Lung microvascular endothelial cell (primary cell): ENCODE measurements at regions not wholly inside any gene's neighbourhood (a gene's known extent, or its start where the extent isn't known, plus 50 kb on each side); places are given as distances from the start of the nearest gene placed in this dataset.

Experiments used
- DNase-seq, 2 donors: peaks; one replicate each; pipeline versions ENCODE4 v3.0.0 to v3.0.0-alpha.2; 2010; ENCODE audit warnings: low read depth in 2 of 2

DNA sequence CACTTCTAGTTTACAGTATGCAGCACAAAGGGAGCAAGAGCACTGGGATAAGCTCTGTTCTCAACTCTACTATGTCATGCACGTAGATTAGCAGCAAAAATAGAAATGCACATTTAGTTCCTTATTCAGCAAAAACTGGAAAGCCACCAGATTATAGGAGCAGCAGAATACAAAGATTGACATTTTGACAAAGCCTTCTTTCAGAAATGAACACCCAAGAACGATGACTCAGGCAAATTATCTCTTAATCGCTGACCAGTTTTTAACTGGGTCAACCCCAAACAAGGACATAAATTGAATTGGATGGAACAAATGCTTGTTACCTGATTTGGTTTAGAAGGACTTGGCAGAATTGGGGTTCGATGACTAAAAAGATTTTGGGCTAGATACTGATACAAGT is 775.3 kb upstream of the HS3ST1 start:
- DNase-seq: no peak

DNA sequence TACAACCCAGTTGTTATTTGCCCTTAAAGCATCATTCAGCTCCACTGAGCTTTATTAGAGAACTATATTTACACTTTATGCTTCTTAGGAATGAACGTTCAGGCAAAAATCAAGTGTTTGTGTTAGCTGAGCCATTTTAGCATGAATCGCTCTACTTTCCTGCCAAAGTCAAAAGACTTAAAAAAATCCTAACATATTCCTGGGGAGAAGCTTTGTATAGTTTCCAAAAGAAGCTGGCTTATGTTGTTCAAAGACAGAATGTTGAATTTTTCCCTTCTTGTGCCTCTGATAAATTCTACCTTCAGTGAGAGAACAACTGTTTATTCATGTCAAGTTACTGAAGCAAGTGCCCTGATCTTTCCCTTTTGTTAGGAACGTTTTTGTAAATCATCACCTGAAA is 771.5 kb upstream of the HS3ST1 start:
- no peak for DNase-seq

DNA sequence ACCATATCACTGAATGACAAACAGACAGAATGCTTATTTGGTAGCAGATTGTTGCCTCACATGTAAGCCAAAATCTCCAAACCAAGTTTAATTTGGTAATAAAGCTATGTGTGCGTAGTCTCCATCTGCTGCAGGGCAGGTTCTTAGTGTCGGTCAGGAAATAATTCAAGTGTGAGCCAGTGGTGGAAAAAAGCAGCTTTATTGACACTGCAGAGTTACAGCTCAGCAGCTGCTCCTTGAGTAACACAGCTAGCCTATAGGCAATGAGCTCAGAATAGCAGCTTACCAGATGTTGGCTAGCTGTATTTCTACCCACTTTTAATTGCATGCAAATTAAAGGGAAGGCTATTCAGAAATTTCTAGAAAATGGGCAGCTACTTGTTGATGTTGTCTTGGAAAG is 757.8 kb upstream of the HS3ST1 start:
- DNase-seq: no peak

DNA sequence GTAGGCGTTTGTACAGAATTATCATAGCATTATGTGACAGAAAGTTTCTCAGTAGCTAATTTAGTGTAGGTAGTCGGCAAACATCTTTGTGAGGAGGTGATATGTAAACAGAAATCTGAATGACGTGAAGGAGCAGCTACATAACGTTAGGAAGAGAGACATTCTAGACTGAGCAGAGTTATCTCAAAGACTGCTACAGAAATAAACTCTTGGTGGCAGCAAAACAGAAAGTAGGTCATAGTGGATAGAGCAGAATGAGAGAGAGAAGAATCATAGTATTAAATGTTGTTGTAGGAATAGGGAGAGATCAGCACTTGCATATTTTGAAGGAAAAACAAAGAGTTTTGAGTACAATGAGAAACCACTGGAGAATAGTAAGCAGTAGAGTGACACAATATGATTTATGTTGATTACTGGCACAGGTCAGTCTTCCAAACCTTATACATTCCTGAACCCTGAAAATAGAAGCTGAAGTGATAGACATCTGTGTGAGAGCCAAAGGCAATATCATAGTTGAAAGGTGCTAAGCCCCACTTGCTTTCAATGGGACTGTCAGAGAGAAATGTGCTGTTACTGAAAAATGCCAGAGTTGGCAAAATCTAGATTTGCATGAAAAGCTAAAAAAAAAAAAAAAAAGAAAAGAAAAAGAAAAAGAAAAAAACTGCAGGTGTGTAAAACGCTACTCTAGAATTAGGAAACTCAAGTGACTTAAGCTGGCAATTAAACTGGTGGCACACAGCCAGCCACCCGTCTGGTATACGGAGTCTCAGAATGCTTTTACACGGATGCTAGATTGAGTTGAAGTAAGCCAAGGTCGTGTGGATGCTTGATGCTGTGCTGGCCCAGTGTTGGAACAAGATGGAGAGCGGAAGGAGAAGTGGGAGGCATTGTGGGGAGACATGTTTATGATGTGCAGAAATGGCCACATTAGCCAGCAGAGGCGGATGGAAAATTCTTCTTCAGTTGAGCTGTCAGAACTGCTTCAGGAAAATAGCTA is 750.2 kb upstream of the HS3ST1 start:
- DNase-seq: no peak

DNA sequence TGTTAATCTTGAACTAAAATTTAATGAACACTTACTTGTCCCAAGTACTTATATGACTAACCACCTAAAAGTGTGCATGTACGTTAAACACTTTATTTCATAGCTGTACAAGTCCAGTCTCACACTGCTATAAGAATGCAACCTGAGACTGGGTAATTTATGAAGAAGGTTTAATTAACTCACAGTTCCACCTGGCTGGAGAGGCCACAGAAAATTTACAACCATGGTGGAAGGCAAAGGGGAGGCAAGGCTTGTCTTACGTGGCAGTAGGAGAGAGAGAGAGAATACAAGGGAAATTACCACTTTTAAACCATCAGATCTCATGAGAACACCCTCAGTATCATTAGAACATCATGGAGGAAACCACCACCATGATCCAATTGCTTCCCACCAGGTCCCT is 748.7 kb upstream of the HS3ST1 start:
- no peak for DNase-seq

DNA sequence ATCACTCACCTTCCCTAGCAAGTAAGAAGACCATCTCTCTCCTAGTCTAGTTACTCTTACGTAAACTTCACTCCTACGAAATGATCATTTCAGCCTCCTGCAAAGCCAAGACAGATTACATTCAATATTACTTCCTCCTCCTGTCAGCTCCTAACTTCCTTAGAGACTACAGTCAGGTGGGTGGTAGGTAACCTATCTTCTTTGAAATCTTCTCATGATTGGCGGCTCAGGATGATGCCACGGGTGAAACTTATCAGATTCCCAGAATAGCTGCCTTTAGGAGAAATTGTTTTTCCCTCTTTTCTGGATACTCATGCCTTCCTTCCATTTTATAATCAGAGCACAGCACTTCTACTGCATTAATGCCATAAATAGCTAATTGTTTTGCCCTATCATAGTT is 744.8 kb upstream of the HS3ST1 start:
- no peak for DNase-seq

DNA sequence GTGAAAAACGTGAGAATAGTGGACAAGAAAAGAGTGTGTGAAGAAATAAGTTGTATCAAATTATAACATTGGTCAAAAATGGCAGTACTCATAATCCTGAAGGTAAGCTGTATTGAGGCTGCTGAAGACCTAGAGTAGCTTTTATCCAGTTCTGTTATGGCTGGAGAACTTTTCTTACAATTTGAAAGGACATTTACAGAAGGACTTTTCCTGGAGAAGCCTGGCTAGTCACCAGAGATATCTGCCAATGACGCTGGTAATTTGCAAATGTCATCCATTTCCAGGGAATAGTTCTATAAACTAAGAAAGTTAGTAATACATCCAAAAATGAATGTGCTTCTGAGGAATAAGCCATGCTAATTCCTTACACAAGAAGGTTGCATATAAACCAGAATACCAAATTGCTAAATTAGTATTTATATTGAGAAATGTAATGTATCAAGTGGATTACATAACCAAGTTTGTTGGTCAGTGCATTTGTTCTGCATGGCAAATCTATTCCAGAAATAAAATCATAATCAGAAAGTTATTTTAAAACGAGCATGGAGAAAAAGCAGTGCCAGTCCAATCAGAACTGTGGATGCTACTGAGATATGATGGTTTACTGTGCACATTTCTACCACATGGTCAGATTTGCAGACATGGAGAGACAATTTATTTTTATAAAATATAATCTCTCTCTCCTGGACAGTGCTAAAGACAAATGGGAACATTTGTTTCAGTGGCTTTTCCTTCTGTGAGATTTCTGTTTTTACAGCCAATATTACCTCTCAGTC is 743.7 kb upstream of the HS3ST1 start:
- no peak for DNase-seq

DNA sequence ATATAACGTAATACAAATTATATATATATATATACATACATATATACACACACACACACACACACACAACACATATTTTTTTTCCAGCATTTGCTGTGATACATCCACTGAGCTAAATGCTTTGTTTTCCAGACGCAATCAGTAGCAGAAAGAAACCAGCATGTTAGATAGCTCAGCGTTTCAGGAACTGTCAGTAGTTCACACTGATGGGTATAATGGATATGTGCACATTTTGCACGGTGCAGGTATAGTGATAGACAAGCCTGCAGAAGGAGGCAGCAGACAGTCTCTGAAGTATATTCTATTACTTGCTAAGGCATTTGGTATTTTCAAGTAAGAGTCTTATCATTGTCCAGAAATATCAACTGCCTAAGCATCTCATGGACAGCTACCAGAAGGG is 741.6 kb upstream of the HS3ST1 start:
- DNase-seq: no peak

DNA sequence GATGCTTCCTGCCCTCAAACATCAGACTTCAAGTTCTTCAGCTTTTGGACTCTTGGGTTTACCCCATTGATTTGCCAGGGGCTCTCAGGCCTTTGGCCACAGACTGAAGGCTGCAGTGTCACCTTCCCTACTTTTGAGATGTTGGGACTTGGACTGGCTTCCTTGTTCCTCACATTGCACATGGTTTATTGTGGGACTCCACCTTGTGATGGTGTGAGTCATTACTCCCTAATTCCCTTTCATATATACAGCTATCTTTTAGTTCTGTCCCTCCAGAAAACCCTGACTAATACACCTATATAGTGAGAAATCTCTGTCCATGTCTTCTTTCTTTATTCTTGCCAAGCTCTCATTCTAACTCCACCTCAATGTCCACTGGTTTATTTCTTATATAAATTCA is 736.9 kb upstream of the HS3ST1 start:
- no peak for DNase-seq

DNA sequence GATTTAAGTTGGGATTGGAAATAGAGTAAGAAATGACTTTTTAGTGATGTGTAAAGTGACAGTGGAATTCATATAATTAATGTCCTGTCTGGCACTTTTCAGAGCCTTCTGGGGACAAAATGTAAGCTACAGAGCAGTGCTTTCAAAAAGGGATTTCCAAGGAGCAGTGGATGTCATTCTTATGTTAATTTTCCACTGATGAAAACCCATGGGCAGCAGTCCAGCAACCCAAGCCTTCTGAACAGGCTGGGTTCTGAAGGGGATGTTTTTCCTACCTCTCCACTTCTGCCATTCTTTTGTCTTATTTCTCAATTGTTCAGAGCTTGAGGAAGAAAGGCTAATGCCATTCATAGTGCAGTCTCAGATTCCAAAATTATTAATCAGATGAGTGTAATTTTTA is 717.6 kb upstream of the HS3ST1 start:
- DNase-seq: no peak

DNA sequence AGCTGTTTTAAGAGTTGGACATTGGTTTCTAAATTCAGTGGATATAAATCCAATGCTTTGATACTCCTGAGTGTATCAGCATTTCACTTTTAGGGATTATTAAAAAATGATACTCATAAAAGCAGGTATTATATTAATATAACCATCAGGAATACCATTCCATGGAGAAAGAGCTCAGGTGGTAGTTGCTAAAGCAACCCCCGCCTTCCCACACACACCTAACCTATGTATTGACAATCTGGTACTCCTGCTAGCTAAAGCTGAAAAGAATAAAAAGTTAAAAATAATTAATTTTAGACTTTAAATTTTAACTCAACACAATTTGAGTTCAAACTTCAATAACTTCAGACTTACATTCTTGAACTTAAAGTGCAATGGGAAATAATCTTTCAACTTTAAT is 717.1 kb upstream of the HS3ST1 start:
- DNase-seq: no peak

DNA sequence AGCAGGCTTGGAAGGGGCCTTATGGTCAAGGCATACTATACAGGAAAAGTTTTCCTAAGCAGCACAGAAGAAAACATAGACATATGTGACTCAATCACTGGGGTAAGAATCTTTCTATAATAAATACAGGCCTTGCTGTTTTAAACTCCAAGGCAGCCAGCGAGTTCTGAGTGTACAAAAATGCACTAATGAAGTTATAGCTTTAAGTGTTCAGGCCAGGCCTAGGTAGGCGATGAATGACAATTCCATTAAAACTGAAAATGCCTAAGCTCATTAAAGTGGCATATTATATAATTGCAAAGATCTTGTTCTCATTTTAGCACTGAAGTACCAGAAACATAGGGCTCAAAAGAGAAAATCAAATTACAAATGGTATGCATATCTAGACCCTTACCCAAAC is 716.4 kb upstream of the HS3ST1 start:
- no peak for DNase-seq

DNA sequence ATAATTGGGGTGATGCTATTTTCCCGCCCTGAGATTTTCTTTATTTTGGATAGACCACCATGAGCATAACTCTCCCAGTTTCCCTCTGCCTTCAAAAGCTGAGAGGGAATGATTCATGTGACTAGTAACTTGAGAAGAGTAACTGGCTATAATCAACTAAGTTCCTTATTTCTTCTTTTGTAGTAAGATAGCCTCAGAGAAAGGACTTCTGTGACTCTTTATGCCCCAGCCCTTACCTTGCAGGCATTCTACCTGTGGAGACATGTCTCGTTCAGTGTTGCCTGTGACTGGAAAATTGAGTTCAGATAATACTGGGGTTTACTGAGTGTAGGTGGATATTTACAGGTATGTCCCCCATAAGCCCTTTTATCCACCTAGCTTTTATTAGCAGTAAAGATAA is 715.4 kb upstream of the HS3ST1 start:
- no peak for DNase-seq

DNA sequence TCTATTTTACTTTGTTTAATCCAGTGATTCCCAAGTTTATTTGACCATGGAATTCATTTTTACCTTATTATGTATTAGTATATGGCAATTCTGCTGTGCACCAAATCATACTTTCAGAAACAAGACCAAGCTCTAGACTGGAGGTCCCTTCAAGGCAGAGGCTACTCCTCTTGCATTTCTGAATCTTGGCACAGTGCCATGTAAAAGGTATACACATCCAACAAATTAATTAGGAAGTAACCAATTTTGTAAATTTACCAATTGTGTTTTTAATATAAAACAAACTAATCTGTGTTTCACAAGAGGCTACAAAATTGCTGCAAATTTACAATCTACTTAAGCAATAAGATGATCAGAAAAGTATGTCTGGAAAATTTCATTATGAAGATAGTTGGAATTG is 712.2 kb upstream of the HS3ST1 start:
- no peak for DNase-seq

DNA sequence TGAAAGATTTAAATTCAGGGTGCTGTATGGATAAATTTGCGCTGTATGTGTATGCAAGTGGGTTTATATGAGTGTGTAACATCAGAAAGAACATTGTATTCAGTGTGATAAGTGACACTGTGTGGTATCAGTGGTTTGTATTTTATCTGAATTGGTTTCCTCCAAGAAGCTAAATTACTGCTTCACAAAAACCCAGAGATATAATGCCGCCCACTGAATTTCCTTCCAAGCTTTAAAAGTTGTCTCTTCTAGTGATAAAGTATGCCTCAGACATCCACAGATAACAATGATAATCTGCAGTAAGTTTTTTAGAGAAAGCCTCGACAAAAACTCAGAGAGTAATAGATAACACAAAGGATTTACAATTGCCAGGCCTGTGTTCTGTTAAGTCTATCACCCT is 710.6 kb upstream of the HS3ST1 start:
- DNase-seq: no peak

DNA sequence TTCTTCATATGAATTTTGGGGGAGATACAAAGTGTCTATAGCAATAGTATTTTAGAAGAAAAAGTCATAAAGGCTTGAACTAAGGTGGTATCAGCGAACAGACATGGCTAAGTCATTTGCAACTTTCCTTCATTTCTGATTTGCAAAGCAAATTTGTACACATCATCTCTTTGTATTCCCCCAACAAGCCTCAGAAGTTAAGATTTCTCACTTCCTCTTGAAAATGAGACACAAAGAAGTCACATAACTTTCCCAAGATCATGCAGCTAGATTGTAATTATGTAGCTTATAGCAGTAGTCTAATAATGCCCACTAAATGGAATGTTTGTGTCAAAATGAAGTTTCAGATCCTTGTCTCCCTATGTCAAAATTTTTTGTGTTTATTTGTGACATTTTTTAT is 709.8 kb upstream of the HS3ST1 start:
- no peak for DNase-seq

DNA sequence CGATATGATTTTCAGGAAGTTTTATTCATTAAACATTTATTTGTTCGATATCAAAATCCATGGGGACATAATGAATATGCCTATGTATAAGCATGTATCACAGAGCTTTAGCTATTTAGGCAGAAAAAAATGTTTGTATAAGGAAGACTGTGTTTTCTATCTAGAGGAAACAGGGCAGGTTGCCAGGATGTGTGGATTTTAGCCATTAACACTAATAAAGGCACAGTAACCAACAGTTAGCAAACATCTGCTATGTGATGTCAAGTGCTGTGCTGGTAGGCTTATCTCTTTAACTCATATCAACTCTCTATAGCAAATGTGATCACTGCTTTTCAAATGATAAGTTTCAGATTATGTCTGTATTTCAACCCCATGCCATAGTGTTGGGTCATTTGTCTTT is 708.9 kb upstream of the HS3ST1 start:
- DNase-seq: peak in 1 of 2 donors; percentile 89

DNA sequence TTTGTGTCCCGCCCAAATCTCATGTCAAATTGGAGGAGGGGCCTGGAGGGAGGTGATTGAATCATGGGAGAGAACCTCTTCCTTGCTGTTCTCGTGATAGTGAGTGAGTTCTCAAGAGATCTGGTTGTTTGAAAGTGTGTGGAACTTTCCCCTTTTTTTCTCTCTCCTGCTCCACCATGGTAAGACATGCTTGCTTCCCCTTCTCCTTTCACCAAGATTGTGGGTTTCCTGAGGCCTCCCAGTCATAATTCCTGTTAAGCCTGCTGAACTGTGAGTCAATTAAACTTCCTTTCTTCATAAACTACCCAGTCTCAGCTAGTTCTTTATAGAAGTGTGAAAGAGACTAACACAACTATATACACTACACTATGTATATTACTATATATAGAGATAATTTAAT is 697.8 kb upstream of the HS3ST1 start:
- no peak for DNase-seq

DNA sequence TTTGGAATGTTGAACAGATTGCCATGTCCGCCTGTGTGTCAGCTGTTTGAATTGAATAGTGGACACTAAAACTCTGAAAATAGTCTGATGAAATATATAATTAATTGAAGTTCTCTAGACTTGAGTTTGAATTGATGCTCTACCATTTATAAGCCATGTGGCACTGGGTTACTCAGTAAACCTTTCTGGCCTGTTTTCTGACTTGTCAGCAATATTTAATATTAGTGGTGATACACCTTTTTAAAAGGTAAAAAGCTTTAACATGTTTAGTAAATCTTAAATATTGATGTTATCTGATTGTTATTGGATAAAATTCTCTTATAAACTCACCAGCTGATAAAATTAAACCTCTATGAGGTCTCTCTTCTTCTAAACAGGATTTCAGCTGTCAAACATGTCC is 695.4 kb upstream of the HS3ST1 start:
- DNase-seq: no peak

DNA sequence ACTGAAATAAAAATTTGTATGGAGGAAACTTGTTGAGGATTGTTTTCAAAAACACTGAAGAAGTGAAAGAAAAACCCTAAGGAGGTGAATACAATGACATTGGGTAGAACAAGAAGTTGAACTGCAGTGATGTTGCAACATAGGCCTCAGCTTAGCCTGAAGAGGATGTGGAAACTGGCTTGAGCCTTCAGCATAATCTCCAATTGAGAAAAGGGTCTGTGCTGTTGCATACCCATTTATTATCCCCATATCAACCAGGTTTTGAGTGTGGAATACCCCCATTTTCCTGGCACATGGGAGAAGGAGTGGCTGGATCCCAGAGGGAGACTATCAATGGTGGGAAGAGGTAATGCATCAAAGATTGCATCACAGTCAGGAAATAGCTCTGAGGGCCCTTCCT is 695.0 kb upstream of the HS3ST1 start:
- DNase-seq: no peak

DNA sequence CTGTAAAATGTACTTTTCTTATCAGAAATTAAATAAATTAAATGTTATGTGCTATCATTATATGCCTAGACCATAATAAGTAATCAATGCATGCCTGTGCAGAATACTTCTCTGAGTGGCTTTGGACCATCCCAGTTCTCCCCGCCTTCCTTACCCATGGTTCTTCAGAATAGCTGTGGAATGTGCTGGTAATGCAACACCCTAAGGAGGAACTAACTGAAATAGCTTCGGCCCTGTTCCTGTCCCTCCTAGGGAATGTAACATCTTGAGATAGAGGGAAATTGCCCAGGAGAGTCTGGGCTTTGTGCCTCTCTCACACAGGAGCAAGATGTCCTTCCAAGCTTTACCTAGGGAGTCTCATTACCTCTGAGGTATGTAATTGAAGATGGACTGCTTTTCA is 693.6 kb upstream of the HS3ST1 start:
- DNase-seq: no peak

DNA sequence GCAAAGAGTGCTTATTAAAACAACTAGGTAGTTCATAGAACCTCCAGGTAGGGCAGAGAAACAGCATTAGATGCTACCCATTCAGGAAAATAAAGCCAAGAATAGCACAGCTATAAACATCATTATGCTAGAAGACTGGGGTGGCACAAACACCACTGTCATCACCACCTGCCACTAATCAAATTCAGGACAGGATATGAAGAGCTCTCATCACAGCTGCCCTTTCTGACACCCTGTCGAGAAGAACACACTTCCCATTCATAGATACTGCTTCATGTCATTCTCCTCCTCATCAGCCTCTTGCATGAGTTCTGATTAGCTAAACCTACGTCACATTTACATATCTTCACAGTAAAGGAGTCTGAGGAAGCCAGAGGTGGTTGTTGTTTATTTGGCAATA is 692.3 kb upstream of the HS3ST1 start:
- no peak for DNase-seq

DNA sequence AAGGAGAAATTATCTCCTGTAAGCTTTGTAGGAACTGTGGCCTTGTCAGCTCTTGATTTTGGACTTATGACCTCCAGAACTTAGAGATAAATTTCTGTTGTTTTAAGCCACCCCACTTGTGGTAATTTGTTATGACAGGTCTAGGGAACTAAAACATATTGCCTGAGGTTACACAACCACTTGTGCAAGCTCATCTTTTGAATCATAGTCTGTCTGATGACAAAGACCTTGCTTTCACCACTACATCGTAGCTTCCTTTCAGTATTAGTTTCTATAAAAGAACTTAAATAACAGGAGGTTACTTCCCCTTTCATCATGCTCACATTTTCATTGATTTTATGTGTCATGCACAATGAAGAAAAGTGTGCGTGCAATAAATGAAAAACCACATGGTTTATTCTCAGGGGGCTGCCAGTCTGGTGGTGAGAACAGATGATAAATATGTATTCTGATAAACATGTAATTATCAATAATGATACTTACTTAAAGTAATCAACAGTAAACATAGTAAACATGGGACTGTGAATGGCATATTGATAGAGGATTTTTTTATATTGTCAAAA is 690.0 kb upstream of the HS3ST1 start:
- DNase-seq: peak in 1 of 2 donors; percentile 20
